ENCODE measurements at regions not wholly inside any gene's neighbourhood (a gene's known extent, or its start where the extent isn't known, plus 50 kb on each side); places are given as distances from the start of the nearest gene placed in this dataset.
"Not testable (repeated sequence)": the region's sequence is repeated elsewhere in the genome, so short reads cannot be mapped to it uniquely, and the experiment has no call there.

- Histone ChIP-seq H3K4me1 (ENCODE audit: insufficient read depth) (no peaks in the 10 kb centered on the region), H3K36me3 (ENCODE audit: insufficient read depth) (no peaks in the 10 kb centered on the region), H3K27ac (ENCODE audit: low read depth) (no peak overlapping the region), H3K4me3 (ENCODE audit: low read depth, low read length) (no peak overlapping the region)
- DNase-seq (ENCODE audit: extremely low spot score): no peak
- 73% methylated on average over 1 of the region's 1 CpG for WGBS
Observed at GRCh38 chr4:132056496-132056895, 1092.6 kb upstream of the PCDH10 start.

GRCh38 chr4:132059227-132059626, 1089.9 kb upstream of the PCDH10 start:
- H3K27ac ChIP-seq (ENCODE audit: low read depth): no peak overlapping the region
- WGBS: 86% methylated on average over 1 of the region's 1 CpG
- no peaks in the 10 kb centered on the region for H3K36me3 ChIP-seq (ENCODE audit: insufficient read depth)
- H3K4me1 ChIP-seq (ENCODE audit: insufficient read depth): no peaks in the 10 kb centered on the region
- H3K4me3 ChIP-seq (ENCODE audit: low read depth, low read length): no peak overlapping the region
- no peak for DNase-seq (ENCODE audit: extremely low spot score)

- no peak overlapping the region for H3K4me3 ChIP-seq (ENCODE audit: low read depth, low read length)
- H3K27ac ChIP-seq (ENCODE audit: low read depth): no peak overlapping the region
- 97% methylated on average over 31 of the region's 31 CpGs for WGBS
Observed at GRCh38 chr4:132062611-132063239, 1086.4 kb upstream of the PCDH10 start.

GRCh38 chr4:132063829-132064228, 1085.3 kb upstream of the PCDH10 start:
- 23% methylated on average over 1 of the region's 1 CpG for WGBS
- Histone ChIP-seq H3K4me1 (ENCODE audit: insufficient read depth) (no peaks in the 10 kb centered on the region), H3K4me3 (ENCODE audit: low read depth, low read length) (no peak overlapping the region), H3K36me3 (ENCODE audit: insufficient read depth) (no peaks in the 10 kb centered on the region), H3K27ac (ENCODE audit: low read depth) (no peak overlapping the region)
- no peak for DNase-seq (ENCODE audit: extremely low spot score)

More at GRCh38 chr4:132062611-132063239, 1086.4 kb upstream of the PCDH10 start:
- Histone ChIP-seq H3K36me3 (ENCODE audit: insufficient read depth) (no peaks in the 10 kb centered on the region), H3K4me1 (ENCODE audit: insufficient read depth) (no peaks in the 10 kb centered on the region)
- no peak for DNase-seq (ENCODE audit: extremely low spot score)

- 35% methylated on average over 2 of the region's 2 CpGs for WGBS
- Histone ChIP-seq H3K27ac (ENCODE audit: low read depth) (no peak overlapping the region), H3K36me3 (ENCODE audit: insufficient read depth) (no peaks in the 10 kb centered on the region), H3K4me1 (ENCODE audit: insufficient read depth) (no peaks in the 10 kb centered on the region), H3K4me3 (ENCODE audit: low read depth, low read length) (no peak overlapping the region)
- no peak for DNase-seq (ENCODE audit: extremely low spot score)
Observed at GRCh38 chr4:132065940-132066495, 1083.1 kb upstream of the PCDH10 start.

GRCh38 chr4:132071815-132072214, 1077.3 kb upstream of the PCDH10 start:
- 76% methylated on average over 1 of the region's 1 CpG for WGBS
- H3K4me1 ChIP-seq (ENCODE audit: insufficient read depth): no peaks in the 10 kb centered on the region
- no peak overlapping the region for H3K4me3 ChIP-seq (ENCODE audit: low read depth, low read length)
- no peak for DNase-seq (ENCODE audit: extremely low spot score)
- H3K27ac ChIP-seq (ENCODE audit: low read depth): no peak overlapping the region
- no peaks in the 10 kb centered on the region for H3K36me3 ChIP-seq (ENCODE audit: insufficient read depth)

- WGBS: 81% methylated on average over 2 of the region's 2 CpGs
- Histone ChIP-seq H3K36me3 (ENCODE audit: insufficient read depth) (no peaks in the 10 kb centered on the region), H3K27ac (ENCODE audit: low read depth) (no peak overlapping the region), H3K4me1 (ENCODE audit: insufficient read depth) (no peaks in the 10 kb centered on the region), H3K4me3 (ENCODE audit: low read depth, low read length) (no peak overlapping the region)
- DNase-seq (ENCODE audit: extremely low spot score): no peak
Observed at GRCh38 chr4:132076829-132077228, 1072.3 kb upstream of the PCDH10 start.

GRCh38 chr4:132085105-132085504, 1064.0 kb upstream of the PCDH10 start:
- no peak overlapping the region for H3K4me3 ChIP-seq (ENCODE audit: low read depth, low read length)
- no peaks in the 10 kb centered on the region for H3K36me3 ChIP-seq (ENCODE audit: insufficient read depth)
- no peaks in the 10 kb centered on the region for H3K4me1 ChIP-seq (ENCODE audit: insufficient read depth)
- no peak overlapping the region for H3K27ac ChIP-seq (ENCODE audit: low read depth)
- WGBS: 81% methylated on average over 4 of the region's 4 CpGs
- DNase-seq (ENCODE audit: extremely low spot score): no peak

- Histone ChIP-seq H3K4me1 (ENCODE audit: insufficient read depth) (no peaks in the 10 kb centered on the region), H3K27ac (ENCODE audit: low read depth) (no peak overlapping the region), H3K36me3 (ENCODE audit: insufficient read depth) (no peaks in the 10 kb centered on the region), H3K4me3 (ENCODE audit: low read depth, low read length) (no peak overlapping the region)
- WGBS: 65% methylated on average over 4 of the region's 4 CpGs
- no peak for DNase-seq (ENCODE audit: extremely low spot score)
Observed at GRCh38 chr4:132094017-132094416, 1055.1 kb upstream of the PCDH10 start.

- Histone ChIP-seq H3K36me3 (ENCODE audit: insufficient read depth) (no peaks in the 10 kb centered on the region), H3K4me3 (ENCODE audit: low read depth, low read length) (no peak overlapping the region), H3K4me1 (ENCODE audit: insufficient read depth) (no peaks in the 10 kb centered on the region), H3K27ac (ENCODE audit: low read depth) (no peak overlapping the region)
- no peak for DNase-seq (ENCODE audit: extremely low spot score)
Observed at GRCh38 chr4:132097041-132097440, 1052.1 kb upstream of the PCDH10 start.

- H3K27ac ChIP-seq (ENCODE audit: low read depth): no peak overlapping the region
- no peak for DNase-seq (ENCODE audit: extremely low spot score)
- WGBS: 90% methylated on average over 1 of the region's 1 CpG
- H3K4me1 ChIP-seq (ENCODE audit: insufficient read depth): no peaks in the 10 kb centered on the region
- no peak overlapping the region for H3K4me3 ChIP-seq (ENCODE audit: low read depth, low read length)
- no peaks in the 10 kb centered on the region for H3K36me3 ChIP-seq (ENCODE audit: insufficient read depth)
Observed at GRCh38 chr4:132101526-132101925, 1047.6 kb upstream of the PCDH10 start.

GRCh38 chr4:132108784-132109183, 1040.3 kb upstream of the PCDH10 start:
- H3K27ac ChIP-seq (ENCODE audit: low read depth): no peak overlapping the region
- no peaks in the 10 kb centered on the region for H3K4me1 ChIP-seq (ENCODE audit: insufficient read depth)
- DNase-seq (ENCODE audit: extremely low spot score): no peak
- no peak overlapping the region for H3K4me3 ChIP-seq (ENCODE audit: low read depth, low read length)
- no peaks in the 10 kb centered on the region for H3K36me3 ChIP-seq (ENCODE audit: insufficient read depth)

GRCh38 chr4:132114885-132115284, 1034.2 kb upstream of the PCDH10 start:
- WGBS: 0% methylated on average over 1 of the region's 1 CpG

GRCh38 chr4:132122741-132123140, 1026.4 kb upstream of the PCDH10 start:
- 71% methylated on average over 1 of the region's 1 CpG for WGBS
- not testable (repeated sequence) for H3K36me3 ChIP-seq (ENCODE audit: insufficient read depth); H3K4me1 ChIP-seq (ENCODE audit: insufficient read depth); H3K27ac ChIP-seq (ENCODE audit: low read depth); DNase-seq (ENCODE audit: extremely low spot score); H3K4me3 ChIP-seq (ENCODE audit: low read depth, low read length)

More at GRCh38 chr4:132114885-132115284, 1034.2 kb upstream of the PCDH10 start:
- no peak for DNase-seq (ENCODE audit: extremely low spot score)
- no peak overlapping the region for H3K27ac ChIP-seq (ENCODE audit: low read depth)
- no peak overlapping the region for H3K4me3 ChIP-seq (ENCODE audit: low read depth, low read length)
- no peaks in the 10 kb centered on the region for H3K4me1 ChIP-seq (ENCODE audit: insufficient read depth)
- no peaks in the 10 kb centered on the region for H3K36me3 ChIP-seq (ENCODE audit: insufficient read depth)

All from urinary bladder (tissue), 3 donors.